IMR-90 (cell line): ENCODE measurements at regions not wholly inside any gene's neighbourhood (a gene's known extent, or its start where the extent isn't known, plus 50 kb on each side); places are given as distances from the start of the nearest gene placed in this dataset.

ENCODE experiments used
- ATAC-seq: fragments of 200-7000 bp; cut with Tn5 transposase; 2 replicates; pipeline ENCODE4 v1.9.1; 2020; ENCODE audit warnings: low read depth, mild to moderate bottlenecking, moderate library complexity
- BruUV-seq: library from RNA; stranded (reverse); fragments of 400-500 nt; replicated peaks from 2 replicates; lab custom pipeline; 2021; lab: Mats Ljungman, UMichigan
- CTCF ChIA-PET: fragments of 300-600 bp; formaldehyde crosslinking; extraction: SDS; loops from one replicate; lab custom pipeline; 2021; ENCODE audit warnings: antibody characterized with exemption; lab: Yijun Ruan, JAX
- POLR2A ChIA-PET: fragments of 300-600 bp; sonication (Branson Sonifier 250); formaldehyde crosslinking; loops from one replicate; lab custom pipeline; 2022; ENCODE audit warnings: antibody characterized with exemption; ENCODE audit not compliant: unreplicated experiment; lab: Charles Lee
- DNase-seq: peaks from one replicate; pipeline ENCODE4 v3.0.0; 2013
- H2AFZ ChIP-seq: replicated peaks from 2 replicates; pipeline ENCODE3; 2013; ENCODE audit warnings: low read length, mild to moderate bottlenecking; ENCODE audit not compliant: poor library complexity
- H2AK5ac ChIP-seq: 2 replicates; pipeline ENCODE4 v1.6.1; 2013; ENCODE audit warnings: low read depth, low read length, inconsistent platforms
- H2AK9ac ChIP-seq: replicated peaks from 2 replicates; pipeline ENCODE3; 2013; ENCODE audit warnings: mild to moderate bottlenecking, low read depth, low read length, moderate library complexity; ENCODE audit not compliant: poor library complexity
- H2BK120ac ChIP-seq: 2 replicates; pipeline ENCODE4 v1.6.1; 2013; ENCODE audit warnings: low read depth, low read length, inconsistent platforms
- H2BK15ac ChIP-seq: 3 replicates; pipeline ENCODE4 v1.6.1; 2013; ENCODE audit warnings: low read depth, low read length, inconsistent platforms
- H2BK20ac ChIP-seq: 2 replicates; pipeline ENCODE4 v1.6.1; 2013; ENCODE audit warnings: low read depth, mild to moderate bottlenecking, inconsistent platforms, low read length, moderate library complexity
- H2BK5ac ChIP-seq: 2 replicates; pipeline ENCODE4 v1.6.1; 2013; ENCODE audit warnings: mild to moderate bottlenecking, low read depth, low read length, inconsistent platforms; ENCODE audit not compliant: poor library complexity, severe bottlenecking
- H3K14ac ChIP-seq: replicated peaks from 2 replicates; pipeline ENCODE4 v1.6.1; 2013; ENCODE audit warnings: low read depth, low read length, inconsistent platforms
- H3K18ac ChIP-seq: 2 replicates; pipeline ENCODE4 v1.6.1; 2013; ENCODE audit warnings: low read depth, low read length, control low read depth
- H3K23ac ChIP-seq: 2 replicates; pipeline ENCODE4 v1.6.1; 2013; ENCODE audit warnings: low read depth, low read length, inconsistent platforms
- H3K27ac ChIP-seq: 2 replicates; pipeline ENCODE4 v1.5.1; 2013; ENCODE audit warnings: mild to moderate bottlenecking, control low read depth, low read length; ENCODE audit not compliant: insufficient read depth
- H3K27me3 ChIP-seq: 2 replicates; pipeline ENCODE4 v1.6.1; 2013; ENCODE audit warnings: low read length; ENCODE audit not compliant: control insufficient read depth, insufficient read depth
- H3K36me3 ChIP-seq: 2 replicates; pipeline ENCODE4 v1.6.1; 2013; ENCODE audit warnings: low read length, mixed read lengths; ENCODE audit not compliant: control insufficient read depth, insufficient read depth
- H3K4ac ChIP-seq: 2 replicates; pipeline ENCODE4 v1.6.1; 2013; ENCODE audit warnings: low read depth, low read length, inconsistent platforms
- H3K4me1 ChIP-seq: 2 replicates; pipeline ENCODE4 v1.6.1; 2013; ENCODE audit warnings: low read length, mixed read lengths; ENCODE audit not compliant: control insufficient read depth, insufficient read depth
- H3K4me2 ChIP-seq: 2 replicates; pipeline ENCODE4 v1.6.1; 2013; ENCODE audit warnings: low read depth, mild to moderate bottlenecking, control low read depth, low read length, moderate library complexity
- H3K4me3 ChIP-seq: 2 replicates; pipeline ENCODE4 v1.5.1; 2013; ENCODE audit warnings: low read depth, mild to moderate bottlenecking, control low read depth, low read length, moderate library complexity; ENCODE audit not compliant: insufficient read depth
- H3K56ac ChIP-seq: 2 replicates; pipeline ENCODE4 v1.6.1; 2013; ENCODE audit warnings: low read length, inconsistent platforms; ENCODE audit not compliant: insufficient read depth; ENCODE audit errors: extremely low read depth
- H3K79me1 ChIP-seq, 2 experiments: 2 replicates each; pipeline ENCODE4 v1.6.1; 2013; ENCODE audit warnings: low read length in 2 of 2, inconsistent platforms in 1 of 2, low read depth in 1 of 2
- H3K9ac ChIP-seq: 2 replicates; pipeline ENCODE4 v1.6.1; 2013; ENCODE audit warnings: low read depth, low read length, control low read depth
- H3K9me1 ChIP-seq: 2 replicates; pipeline ENCODE4 v1.6.1; 2013; ENCODE audit warnings: low read length, inconsistent platforms; ENCODE audit not compliant: insufficient read depth
- H3K9me3 ChIP-seq: 2 replicates; pipeline ENCODE4 v1.6.1; 2013; ENCODE audit warnings: low read length; ENCODE audit not compliant: control insufficient read depth, insufficient read depth
- H4K20me1 ChIP-seq: 2 replicates; pipeline ENCODE4 v1.6.1; 2013; ENCODE audit warnings: low read length, inconsistent platforms; ENCODE audit not compliant: insufficient read depth
- H4K5ac ChIP-seq: 2 replicates; pipeline ENCODE4 v1.6.1; 2013; ENCODE audit warnings: mild to moderate bottlenecking, low read depth, low read length, control low read depth
- H4K8ac ChIP-seq, 2 experiments: 2 replicates each; pipeline ENCODE4 v1.6.1; 2013; ENCODE audit warnings: low read depth in 2 of 2, low read length in 2 of 2, control low read depth in 1 of 2, inconsistent platforms in 1 of 2
- H4K91ac ChIP-seq: 2 replicates; pipeline ENCODE4 v1.6.1; 2013; ENCODE audit warnings: low read depth, low read length, inconsistent platforms; ENCODE audit not compliant: insufficient read depth
- BHLHE40 ChIP-seq: fragments of 150-350 bp; IDR thresholded peaks from 2 replicates; pipeline ENCODE4 v1.6.1; 2016; ENCODE audit warnings: mild to moderate bottlenecking, low read depth, low read length
- MAZ ChIP-seq: IDR thresholded peaks from 2 replicates; pipeline ENCODE4 v1.6.1; 2012; ENCODE audit warnings: low read depth, mild to moderate bottlenecking, low read length, improper control_type of control experiment, moderate library complexity, borderline replicate concordance
- MXI1 ChIP-seq: IDR thresholded peaks from 2 replicates; pipeline ENCODE4 v1.6.1; 2012; ENCODE audit warnings: low read depth, mild to moderate bottlenecking, low read length, moderate library complexity, borderline replicate concordance
- NFE2L2 ChIP-seq: fragments of 150-350 bp; IDR thresholded peaks from 2 replicates; pipeline ENCODE4 v1.6.1; 2016; ENCODE audit warnings: low read depth, mild to moderate bottlenecking, low read length
- POLR2A ChIP-seq: IDR thresholded peaks from 2 replicates; pipeline ENCODE4 v1.6.1; 2012; ENCODE audit warnings: mild to moderate bottlenecking, low read depth, low read length
- RCOR1 ChIP-seq: IDR thresholded peaks from 2 replicates; pipeline ENCODE4 v1.6.1; 2012; ENCODE audit warnings: mild to moderate bottlenecking, low read length, improper control_type of control experiment; ENCODE audit not compliant: insufficient replicate concordance
- RFX5 ChIP-seq: IDR thresholded peaks from 2 replicates; pipeline ENCODE4 v1.8.0; 2012; ENCODE audit warnings: low read depth, mild to moderate bottlenecking, low read length, moderate library complexity
- WGBS, 2 experiments: methylation state at CpG; one replicate each; pipeline versions ENCODE4 v1.1.5 to v1.1.7; 2013; ENCODE audit warnings: missing lambda C conversion rate in 2 of 2; ENCODE audit not compliant: insufficient read length in 1 of 2; ENCODE audit errors: extremely low coverage in 2 of 2; 5-methylcytosine and 5-hydroxymethylcytosine counted together
- dilution Hi-C: fragments of 300-500 bp; cut with HindIII; formaldehyde crosslinking; loops from one replicate; pipeline ENCODE4 v1.14.3; 2018; ENCODE audit warnings: low sequenced_read_pairs; ENCODE audit not compliant: unreplicated experiment
- in situ Hi-C: fragments of 300-500 bp; cut with MboI; formaldehyde crosslinking; loops from 3 replicates; pipeline ENCODE4 v1.14.3; 2019; ENCODE audit warnings: low sequenced_read_pairs, inconsistent platforms, mixed read lengths
- intact Hi-C: fragments of 100-400 bp; cut with micrococcal nuclease; formaldehyde crosslinking; loops from 2 replicates; pipeline ENCODE4 v1.10.0; 2022
- TF ChIP-seq, protein P1 (sequence below): fragments of 150-350 bp; IDR thresholded peaks from 2 replicates; pipeline ENCODE4 v1.6.1; 2016; ENCODE audit warnings: low read depth, mild to moderate bottlenecking, low read length, moderate library complexity, borderline replicate concordance

DNA sequence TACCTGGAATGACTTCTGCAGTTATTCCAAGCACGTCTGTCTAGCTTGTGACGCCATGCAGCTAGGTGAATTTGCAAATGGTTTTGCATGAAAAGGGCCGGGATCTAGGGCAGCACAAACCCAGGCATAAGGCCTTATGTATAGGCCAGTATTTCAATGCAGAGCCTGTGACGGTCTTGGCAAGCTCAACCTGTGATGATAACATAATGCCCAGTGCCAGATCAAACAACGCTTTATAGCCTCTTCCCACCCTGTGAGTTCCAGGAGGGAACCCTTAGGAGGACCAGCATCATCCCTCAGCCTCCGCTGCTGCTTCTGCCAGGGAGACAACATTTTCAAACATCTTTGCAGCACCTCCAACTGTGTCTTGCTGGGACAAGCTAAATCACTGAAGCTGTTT, 390.7 kb downstream of the INHBA start:
- no peak overlapping the region for H4K8ac ChIP-seq
- WGBS, 2 experiments: 93% methylated on average over 3 of the region's 6 CpGs; no CpG with 5 or more reads in 1 of the 2 experiments
- H3K79me1 ChIP-seq: no peaks in the 10 kb centered on the region

More for the DNA sequence above, 390.7 kb downstream of the INHBA start:
- Histone ChIP-seq H3K4me3 (no peak overlapping the region), H3K27ac (no peak overlapping the region), H3K4ac (no peak overlapping the region), H3K56ac (no peak overlapping the region), H2AK5ac (no peak overlapping the region; the same call in 1 of the 2 replicates), H2BK120ac (no peak overlapping the region), H3K9me1 (no peaks in the 10 kb centered on the region; the same call in 1 of the 2 replicates), H3K14ac (no peak overlapping the region), H3K9ac (no peak overlapping the region), H2BK15ac (no peak overlapping the region), H2BK20ac (no peak overlapping the region), H3K4me2 (no peak overlapping the region), H2AFZ (no peak overlapping the region), H3K27me3 (no peaks in the 10 kb centered on the region), H3K9me3 (no peaks in the 10 kb centered on the region), H3K4me1 (peaks cover 4% of the 10 kb centered on the region), H4K5ac (no peak overlapping the region), H2AK9ac (no peak overlapping the region), H2BK5ac (no peak overlapping the region), H3K36me3 (no peaks in the 10 kb centered on the region), H4K20me1 (no peaks in the 10 kb centered on the region), H3K23ac (no peak overlapping the region), H3K18ac (no peak overlapping the region), H4K91ac (no peak overlapping the region)
- dilution Hi-C loops: no loop called here
- intact Hi-C loops: no loop called here
- ChIA-PET POLR2A (no interaction called here), CTCF (interaction anchor here (0.6 kb wide), 1 partner anchor 477 kb away, joined by 3 read pairs; no protein-coding TSS in a partner anchor)
- no peak for TF ChIP-seq MXI1
- no peak for TF ChIP-seq MAZ
- TF ChIP-seq BHLHE40: no peak
- TF ChIP-seq RCOR1: no peak
- TF ChIP-seq, protein P1, sequence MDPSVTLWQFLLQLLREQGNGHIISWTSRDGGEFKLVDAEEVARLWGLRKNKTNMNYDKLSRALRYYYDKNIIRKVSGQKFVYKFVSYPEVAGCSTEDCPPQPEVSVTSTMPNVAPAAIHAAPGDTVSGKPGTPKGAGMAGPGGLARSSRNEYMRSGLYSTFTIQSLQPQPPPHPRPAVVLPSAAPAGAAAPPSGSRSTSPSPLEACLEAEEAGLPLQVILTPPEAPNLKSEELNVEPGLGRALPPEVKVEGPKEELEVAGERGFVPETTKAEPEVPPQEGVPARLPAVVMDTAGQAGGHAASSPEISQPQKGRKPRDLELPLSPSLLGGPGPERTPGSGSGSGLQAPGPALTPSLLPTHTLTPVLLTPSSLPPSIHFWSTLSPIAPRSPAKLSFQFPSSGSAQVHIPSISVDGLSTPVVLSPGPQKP: no peak
- TF ChIP-seq RFX5: no peak
- TF ChIP-seq NFE2L2: no peak
- no peak for TF ChIP-seq POLR2A
- BruUV-seq: no TSS peak
- in situ Hi-C loops: no loop called here
- ATAC-seq: no peak
- DNase-seq: no peak
